ENCODE measurements at regions not wholly inside any gene's neighbourhood (a gene's known extent, or its start where the extent isn't known, plus 50 kb on each side); places are given as distances from the start of the nearest gene placed in this dataset.
"Not testable (repeated sequence)": the region's sequence is repeated elsewhere in the genome, so short reads cannot be mapped to it uniquely, and the experiment has no call there.

DNA sequence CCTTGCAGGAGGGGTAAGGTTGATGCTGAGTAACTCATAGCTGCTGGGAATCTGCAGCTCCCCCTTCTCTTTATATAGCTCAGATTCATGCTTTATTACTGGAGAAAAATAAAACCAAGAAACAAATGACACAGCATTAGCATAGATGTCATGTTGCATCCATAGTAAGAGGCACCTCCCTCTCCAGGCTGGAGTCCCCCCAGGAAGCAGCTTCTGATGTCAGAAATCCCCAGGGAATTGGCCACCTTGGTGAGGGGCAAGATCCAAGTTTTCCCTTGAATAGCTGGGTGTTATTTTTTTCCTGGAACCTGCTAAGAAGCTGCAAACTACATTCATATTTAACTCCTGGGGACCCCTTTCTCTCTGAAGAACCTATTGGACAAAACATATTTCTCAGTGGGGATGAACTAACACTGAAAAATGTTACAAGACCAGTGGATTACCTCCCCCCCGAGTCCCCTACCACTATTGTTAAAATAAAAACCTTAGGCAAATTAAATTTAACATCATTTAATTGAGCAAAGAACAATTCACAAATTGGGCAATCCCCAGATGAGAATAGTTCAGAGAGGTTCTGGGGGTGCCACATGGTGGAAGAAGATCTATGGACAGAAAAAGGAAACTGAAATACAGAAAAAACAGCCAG, 163.7 kb upstream of the NAMPT start:
- no peak for DNase-seq

GRCh38 chr7:106447318-106447847, 162.6 kb upstream of the NAMPT start:
- DNase-seq, result no peak

DNA sequence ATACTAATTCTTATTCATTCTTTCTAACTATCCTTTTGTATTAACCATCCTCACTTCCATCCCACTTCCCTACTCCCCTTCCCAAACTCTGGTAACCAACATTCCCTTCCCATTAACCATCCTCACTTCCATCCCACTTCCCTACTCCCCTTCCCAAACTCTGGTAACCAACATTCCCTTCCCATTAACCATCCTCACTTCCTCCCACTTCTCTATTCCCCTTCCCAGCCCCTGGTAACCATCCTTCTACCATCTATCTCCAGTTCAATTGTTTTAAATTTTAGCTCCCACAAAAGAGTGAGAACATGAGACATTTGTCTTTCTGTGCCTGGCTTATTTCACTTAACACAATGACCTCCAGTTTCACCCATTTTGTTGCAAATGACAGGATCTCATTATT, 160.6 kb upstream of the NAMPT start:
- DNase-seq, result not testable (repeated sequence)

- no peak for DNase-seq
Measured at GRCh38 chr7:106444068-106444655, 159.4 kb upstream of the NAMPT start.

DNA sequence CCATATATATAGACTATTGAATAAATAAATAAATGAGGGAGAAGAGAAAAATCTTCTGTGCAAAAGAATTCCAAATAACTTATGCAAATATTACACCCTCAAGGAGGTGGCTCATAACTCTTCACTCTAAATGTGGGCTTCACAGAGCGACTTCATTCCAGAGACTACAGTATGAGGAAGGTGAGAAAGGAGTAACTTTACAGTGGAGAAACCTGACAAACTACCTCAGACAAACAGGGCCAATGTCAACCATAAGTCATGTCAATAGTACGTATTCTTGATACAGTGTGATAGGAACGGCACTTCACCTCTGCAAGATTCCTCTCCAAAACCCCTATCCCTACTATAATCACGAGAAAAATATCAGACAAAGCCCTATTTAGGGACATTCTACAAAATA, 158.4 kb upstream of the NAMPT start:
- no peak for DNase-seq

DNA sequence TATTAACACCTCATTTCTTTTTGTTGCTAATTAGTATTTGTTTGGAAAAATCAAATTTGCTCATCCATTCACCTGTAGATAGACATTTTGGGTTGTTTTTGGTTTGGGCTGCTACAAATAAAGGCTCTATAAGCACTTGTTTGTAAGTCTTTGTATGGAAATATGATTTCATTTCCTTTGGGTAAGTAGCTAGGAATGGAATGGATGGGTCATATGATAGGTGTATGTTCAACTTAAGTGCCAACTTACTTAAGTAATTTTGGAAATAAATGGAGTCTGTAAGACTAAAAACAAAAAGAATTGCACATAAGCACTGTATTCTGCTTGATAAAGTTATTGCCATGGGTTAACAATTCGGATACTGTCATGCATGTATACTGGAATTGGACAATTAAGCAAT, 157.7 kb upstream of the NAMPT start:
- no peak for DNase-seq

- DNase-seq, result not testable (repeated sequence)
Measured at GRCh38 chr7:106441343-106441742, 156.6 kb upstream of the NAMPT start.

DNA sequence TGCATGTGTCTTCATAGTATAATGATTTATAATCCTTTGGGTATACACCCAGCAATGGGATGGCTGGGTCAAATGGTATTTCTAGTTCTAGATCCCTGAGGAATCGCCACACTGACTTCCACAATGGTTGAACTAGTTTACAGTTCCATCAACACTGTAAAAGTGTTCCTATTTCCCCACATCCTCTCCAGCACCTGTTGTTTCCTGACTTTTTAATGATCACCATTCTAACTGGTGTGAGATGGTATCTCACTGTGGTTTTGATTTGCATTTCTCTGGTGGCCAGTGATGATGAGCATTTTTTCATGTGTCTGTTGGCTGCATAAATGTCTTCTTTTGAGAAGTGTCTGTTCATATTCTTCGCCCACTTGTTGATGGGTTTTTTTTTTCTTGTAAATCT, 152.2 kb upstream of the NAMPT start:
- DNase-seq, result not testable (repeated sequence)

- DNase-seq, result no peak
Measured at GRCh38 chr7:106433377-106433776, 148.6 kb upstream of the NAMPT start.

- no peak for DNase-seq
Measured at GRCh38 chr7:106430535-106431455, 146.0 kb upstream of the NAMPT start.

GRCh38 chr7:106430103-106430502, 145.3 kb upstream of the NAMPT start:
- DNase-seq, result no peak

DNA sequence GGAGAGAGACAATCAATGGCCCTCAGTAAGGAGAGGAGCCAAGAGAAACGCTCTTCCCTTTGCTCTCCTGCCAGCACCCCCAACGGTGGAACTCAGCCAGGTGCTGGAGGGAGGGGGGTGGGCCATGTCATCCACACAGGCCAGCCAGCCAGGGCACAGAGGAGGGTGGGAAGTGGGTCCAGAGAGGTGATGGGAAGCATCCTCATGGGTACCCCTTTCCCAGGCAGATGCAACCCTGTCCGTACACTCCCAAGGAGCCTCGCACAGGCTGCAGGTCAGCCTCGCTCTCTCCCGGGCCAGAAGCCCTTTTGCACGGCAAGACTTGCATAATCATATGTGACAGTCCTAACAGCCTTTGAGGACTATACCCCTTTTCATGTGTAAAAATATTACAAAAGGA, 142.0 kb upstream of the NAMPT start:
- no peak for DNase-seq

GRCh38 chr7:106425017-106425719, 140.4 kb upstream of the NAMPT start:
- peak; percentile 15 for DNase-seq

DNA sequence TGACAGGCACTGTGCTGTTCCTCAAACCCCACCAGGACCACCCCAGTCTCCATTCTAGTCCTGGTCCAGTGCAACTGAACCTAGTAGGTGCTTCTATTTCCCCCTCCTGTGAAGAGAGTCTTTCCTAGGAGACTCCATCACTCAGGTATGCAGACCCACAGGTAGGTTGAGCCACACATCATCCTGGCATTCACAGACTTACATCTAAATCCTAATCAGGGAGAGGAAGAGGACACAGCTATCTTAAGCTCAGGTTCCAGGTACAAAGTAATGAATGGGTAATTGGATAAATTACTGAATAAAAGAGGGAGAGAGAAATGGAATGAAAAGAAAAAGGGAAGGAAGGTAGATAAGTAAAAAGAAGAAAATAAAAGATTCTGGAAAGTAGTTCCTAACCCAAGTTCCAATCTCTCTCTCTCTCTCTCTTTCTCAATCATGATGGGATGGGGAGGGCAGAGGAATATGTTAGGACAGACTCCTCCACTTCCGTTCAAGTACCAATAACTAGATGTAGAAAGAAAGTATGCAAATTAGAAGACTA, 139.8 kb upstream of the NAMPT start:
- no peak for DNase-seq

DNA sequence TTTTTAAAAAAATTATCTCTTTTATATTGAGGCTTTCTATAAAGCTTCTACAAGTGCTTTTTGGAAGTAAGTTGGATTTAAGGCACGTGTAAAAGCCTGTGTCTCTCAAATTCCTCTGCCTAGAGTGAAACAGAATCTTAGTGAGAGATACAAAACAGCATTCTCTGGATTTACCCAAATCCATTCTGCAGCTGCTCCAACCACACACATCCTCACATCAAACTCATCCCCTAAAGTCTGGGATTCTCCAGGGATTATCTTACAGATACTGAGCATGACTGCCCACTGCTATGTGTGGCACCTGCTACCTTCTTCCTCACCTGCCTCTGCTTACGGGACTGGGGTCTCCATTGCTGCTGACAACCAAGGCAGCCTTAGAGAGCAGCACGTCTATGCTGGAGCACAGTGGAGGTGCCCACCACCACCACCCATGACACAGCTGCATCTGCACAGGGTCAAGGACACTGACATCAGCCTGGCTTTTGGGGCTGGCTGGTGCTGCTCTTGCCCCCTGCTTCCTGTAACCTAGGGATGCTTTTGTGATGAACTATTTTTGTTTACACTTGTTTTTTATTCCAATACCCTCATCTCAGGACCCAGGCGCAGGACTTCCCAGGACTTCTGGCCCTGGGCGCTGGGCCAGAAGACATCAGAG, 139.2 kb upstream of the NAMPT start:
- no peak for DNase-seq

- DNase-seq, result no peak
Measured at GRCh38 chr7:106423111-106423510, 138.3 kb upstream of the NAMPT start.

DNA sequence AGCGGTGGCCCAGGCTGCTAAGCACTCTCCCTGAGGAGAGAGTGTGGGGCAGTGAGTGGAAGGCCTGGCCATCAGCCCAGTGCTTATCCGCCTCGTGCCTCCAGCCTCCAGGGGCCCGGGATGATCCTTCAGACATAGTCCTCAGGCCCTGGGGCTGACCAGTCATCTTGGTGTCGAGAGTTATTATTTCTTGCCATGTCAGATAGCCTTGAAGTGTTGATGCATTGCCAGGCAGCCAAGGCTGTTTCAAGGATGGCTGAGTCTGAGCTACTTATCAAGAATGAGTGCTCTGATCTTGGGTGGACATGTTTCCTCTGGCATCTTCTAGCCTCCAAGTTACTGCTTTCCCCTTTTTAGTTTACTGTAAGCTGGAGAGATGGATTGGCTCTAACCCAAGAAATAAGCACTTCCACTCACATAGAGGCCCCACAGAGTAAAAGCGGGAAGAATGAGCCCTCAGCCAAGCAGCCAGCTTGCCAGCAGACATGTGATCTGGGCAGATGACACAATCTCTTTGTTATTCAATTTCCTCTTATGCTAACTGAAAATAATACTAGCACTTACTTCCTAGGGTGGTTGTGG, 136.5 kb upstream of the NAMPT start:
- DNase-seq, result peak; percentile 26

DNA sequence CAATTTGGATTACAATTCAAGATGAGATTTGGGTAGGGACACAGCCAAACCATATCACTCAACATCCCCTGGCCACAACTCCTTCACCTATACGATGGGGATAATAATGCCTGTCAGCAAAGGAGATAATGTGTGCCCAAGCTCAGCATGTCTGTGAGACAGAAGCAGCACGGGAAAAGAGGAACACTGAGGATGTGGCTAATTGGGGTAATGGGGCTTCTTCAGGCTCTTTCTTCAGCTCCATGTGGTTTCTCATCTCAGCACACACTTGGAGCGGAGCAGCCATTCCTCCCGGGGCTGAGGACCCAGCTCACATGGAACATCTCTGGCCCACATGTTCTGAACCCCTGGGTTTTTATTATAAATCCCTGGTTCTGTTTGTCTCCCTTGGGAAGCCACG, 136.0 kb upstream of the NAMPT start:
- DNase-seq, result no peak

DNA sequence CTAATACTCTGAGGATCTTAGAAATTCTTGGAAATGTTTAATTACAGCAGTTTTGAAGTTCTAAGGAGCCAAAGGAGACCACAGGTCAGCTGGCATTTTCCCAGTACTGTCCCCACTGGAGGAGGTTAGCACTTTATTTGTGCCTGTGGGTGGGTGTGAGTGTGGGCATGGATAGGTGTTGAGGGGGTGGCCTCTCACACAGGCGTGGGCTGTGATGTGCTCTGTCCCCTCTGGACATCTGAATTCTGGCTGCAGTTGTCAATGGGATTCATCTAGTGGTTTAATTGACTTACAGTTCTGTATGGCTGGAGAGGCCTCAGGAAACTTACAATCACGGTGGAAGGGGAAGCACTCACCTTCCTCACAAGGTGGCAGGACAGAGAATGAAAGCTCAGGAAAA, 135.4 kb upstream of the NAMPT start:
- DNase-seq, result no peak

DNA sequence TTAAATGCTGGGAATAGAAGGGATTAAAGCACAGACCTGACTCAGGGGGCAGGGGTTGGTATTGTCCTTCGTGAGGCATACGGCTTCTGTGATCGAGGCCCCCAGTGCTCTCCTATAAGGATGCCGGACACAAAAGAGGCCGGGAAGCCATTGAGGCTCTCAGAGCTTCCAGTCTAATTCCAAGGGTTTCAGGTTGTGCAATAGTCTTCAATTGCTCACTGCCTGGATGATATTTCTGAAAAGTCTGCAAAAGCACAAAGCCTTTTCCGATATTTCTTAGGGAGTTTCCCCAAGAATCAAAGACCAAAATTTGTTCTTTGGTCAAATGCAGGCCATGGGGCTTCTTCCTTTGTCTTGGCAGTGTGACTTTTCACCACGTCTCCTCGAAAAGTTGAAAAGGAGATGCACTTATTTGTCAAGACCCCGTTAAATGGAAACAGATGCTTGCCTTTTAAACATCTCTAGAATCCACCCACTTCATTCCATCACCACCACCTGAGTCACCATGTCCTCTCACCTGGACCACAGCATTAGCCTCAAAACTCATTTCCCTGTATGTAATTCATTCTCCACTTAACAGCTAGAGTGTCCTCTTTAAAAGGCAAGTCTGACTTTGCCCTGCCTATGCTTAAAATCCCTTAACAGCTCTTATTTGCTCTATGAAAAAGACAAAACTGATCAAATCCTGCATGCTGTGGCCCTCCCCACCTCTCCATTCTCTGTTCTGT, 134.8 kb upstream of the NAMPT start:
- no peak for DNase-seq

GRCh38 chr7:106418526-106418925, 133.7 kb upstream of the NAMPT start:
- DNase-seq, result no peak

All from occipital lobe (tissue), 1 donor.